ENCODE measurements at regions not wholly inside any gene's neighbourhood (a gene's known extent, or its start where the extent isn't known, plus 50 kb on each side); places are given as distances from the start of the nearest gene placed in this dataset.

DNA sequence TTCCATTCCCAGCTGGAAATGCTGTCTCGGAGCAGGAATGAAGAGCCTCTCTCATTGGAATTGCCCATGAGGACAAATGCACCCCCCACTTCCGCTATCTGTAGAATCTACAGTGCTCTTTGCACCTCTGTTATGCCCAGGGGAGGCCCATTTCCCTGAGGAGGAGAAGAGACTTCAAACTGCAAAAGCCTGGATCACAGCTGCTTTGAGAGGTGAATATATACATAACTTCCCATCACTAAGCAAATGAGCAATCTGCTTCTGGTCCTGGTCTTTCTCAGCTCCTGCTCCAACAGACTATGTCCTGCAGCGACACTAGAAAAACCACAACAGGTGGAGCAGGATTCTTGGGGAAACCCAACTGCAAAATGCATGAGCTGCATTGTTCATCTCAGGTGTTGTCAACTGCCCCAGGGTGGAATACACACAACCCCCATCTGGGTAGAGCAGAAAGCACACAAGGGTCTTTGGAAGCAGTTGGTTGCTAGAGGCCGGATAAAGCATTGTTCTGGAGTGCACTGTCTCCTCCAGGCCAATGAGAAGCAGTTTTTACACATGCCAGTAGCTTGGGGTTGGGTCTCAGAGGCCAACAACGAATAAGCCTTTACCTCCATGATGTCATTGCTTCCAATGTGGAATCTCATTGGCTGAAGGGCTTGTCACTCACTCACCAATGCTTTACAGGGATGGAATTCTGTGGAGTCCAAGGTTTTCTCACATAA, 67.7 kb upstream of the RAB4A start:
- H3K27me3 Mint-ChIP-seq: peaks cover 12% of the 10 kb centered on the region
- no peak for DNase-seq
- no peak overlapping the region for H3K27ac Mint-ChIP-seq
- no peaks in the 10 kb centered on the region for H3K9me3 Mint-ChIP-seq
- peaks cover 24% of the 10 kb centered on the region for H3K4me1 Mint-ChIP-seq
- H3K4me3 Mint-ChIP-seq: no peak overlapping the region
- CTCF ChIA-PET: interaction anchor here (2.0 kb wide), 1 partner anchor 25 kb away, joined by 7 read pairs; no protein-coding TSS in a partner anchor
- H3K36me3 Mint-ChIP-seq (ENCODE audit: low read depth): no peaks in the 10 kb centered on the region
- POLR2A ChIA-PET: no interaction called here

DNA sequence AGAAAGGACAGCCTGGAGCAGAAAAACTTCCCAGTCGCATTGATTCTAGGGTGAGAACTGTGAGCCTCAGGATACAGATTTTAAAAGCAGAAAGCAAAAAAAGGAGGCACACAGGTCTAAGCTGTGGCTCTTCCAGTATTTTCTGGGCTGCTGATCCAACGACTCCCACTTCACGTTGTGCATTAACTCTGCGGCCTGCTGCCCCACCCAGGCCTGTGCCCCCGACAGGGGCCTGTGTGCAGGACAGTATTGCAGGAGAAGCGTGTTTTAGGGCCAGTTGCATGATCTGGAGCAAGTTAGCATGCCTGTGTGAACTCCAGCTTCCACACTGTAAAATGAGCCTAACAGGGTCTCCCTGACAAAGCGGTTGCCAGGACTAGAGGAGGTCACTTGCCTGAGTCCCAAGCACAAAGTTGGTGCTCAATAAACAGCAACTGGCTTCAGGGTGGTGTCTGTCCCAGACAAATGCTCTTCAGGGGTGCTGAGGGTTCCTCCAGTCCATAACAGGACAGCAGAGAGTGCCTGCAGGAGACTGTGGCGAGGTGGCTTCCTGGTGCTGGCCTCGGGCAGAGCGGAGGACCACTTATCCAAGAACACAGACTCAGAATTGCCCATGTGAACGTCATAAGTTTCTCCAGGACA, 66.8 kb upstream of the RAB4A start:
- H3K36me3 Mint-ChIP-seq (ENCODE audit: low read depth): no peaks in the 10 kb centered on the region
- POLR2A ChIA-PET: no interaction called here
- H3K9me3 Mint-ChIP-seq: no peaks in the 10 kb centered on the region
- peaks cover 12% of the 10 kb centered on the region for H3K27me3 Mint-ChIP-seq
- peaks cover 25% of the 10 kb centered on the region for H3K4me1 Mint-ChIP-seq
- no peak overlapping the region for H3K4me3 Mint-ChIP-seq
- DNase-seq: no peak
- CTCF ChIA-PET: interaction anchor here (2.0 kb wide), 1 partner anchor 24 kb away, joined by 7 read pairs; no protein-coding TSS in a partner anchor
- H3K27ac Mint-ChIP-seq: no peak overlapping the region

DNA sequence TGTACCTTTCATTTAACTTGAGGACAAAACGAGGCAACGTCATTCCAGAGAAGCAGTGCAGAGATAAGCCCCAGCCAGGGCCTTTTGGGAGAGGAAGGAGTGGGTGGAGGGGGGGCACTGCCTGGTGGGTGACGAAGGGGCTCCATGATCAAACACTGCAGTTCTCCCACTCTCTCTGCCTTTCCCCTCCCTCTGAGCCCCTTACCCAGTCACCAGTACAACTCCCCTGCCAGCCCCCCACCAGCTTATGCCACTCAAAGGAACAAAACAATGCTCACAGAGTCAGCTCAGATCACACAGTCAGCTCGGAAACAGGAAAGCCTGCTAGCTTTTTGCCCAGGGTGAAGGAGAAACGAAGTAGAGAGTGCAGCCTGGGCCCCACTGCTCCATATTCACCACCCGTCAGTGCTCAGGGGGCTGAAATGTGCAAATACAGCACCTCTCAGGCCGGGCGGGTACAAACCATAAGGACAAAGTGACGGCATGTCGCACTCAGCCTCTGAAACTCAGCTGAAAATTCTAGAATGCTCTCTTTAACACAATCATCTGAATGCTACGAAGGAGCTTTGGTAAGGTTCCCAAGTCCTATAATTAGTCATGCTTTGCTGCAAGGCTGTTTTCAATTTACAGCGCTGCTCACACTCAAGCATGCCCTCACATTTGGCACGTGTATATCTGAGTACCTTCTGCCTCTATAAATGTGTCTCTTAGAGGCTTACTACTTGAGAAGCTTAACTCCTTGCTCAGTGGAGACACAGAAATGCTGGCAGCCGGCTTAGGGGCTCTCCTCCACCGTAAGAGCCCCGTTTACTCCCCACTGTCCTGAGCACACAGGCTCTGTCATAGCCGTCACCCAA, 65.8 kb upstream of the RAB4A start:
- Mint-ChIP-seq H3K27ac (no peak overlapping the region), H3K36me3 (ENCODE audit: low read depth) (no peaks in the 10 kb centered on the region), H3K4me1 (peaks cover 22% of the 10 kb centered on the region), H3K9me3 (no peaks in the 10 kb centered on the region), H3K27me3 (peaks cover 12% of the 10 kb centered on the region), H3K4me3 (no peak overlapping the region)
- CTCF ChIA-PET: no interaction called here
- POLR2A ChIA-PET: no interaction called here
- DNase-seq: no peak

DNA sequence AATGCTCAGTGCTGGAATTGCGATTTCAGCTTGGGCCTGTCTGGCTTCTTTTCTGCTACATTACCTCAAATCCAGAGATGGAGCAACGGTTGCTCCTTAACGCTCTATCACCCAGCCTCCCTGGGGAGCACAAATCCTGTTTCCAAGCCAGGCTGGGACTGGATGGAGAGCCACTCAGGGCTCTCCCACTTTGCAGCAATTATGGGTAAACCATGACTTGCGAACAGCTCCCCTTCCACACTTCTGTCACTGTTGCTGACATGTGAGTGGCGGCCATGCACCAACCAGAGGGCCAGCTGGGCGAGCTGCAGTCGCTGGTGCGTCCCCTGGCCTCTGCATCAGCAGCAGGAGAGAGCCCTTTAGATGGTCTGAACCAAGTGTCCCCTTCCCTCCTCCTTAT, 65.1 kb upstream of the RAB4A start:
- no peaks in the 10 kb centered on the region for H3K9me3 Mint-ChIP-seq
- no peak overlapping the region for H3K4me3 Mint-ChIP-seq
- no peak for DNase-seq
- peaks cover 16% of the 10 kb centered on the region for H3K4me1 Mint-ChIP-seq
- ChIA-PET CTCF (no interaction called here), POLR2A (no interaction called here)
- peaks cover 10% of the 10 kb centered on the region for H3K27me3 Mint-ChIP-seq
- H3K27ac Mint-ChIP-seq: no peak overlapping the region
- H3K36me3 Mint-ChIP-seq (ENCODE audit: low read depth): no peaks in the 10 kb centered on the region

DNA sequence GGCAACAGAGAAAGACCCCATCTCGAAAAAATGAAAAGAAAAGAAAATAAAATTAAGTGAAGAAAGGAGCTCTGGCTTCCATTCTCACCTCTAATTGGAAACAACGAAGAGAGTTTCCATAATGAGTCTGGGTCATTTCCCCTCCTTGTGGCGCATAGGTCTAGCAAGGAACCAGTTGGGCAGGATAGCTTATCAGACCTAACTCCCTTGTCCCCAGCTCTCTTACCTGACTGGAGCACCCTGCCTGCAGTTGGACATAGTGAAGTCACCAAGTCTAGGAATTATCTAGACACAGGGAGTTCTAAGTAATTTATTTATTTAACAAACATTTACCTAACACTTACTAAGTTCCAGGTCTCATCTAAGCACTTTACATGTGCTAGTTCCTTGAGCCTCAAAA, 63.0 kb upstream of the RAB4A start:
- DNase-seq: no peak
- H3K4me3 Mint-ChIP-seq: no peak overlapping the region
- peaks cover 7% of the 10 kb centered on the region for H3K27me3 Mint-ChIP-seq
- H3K4me1 Mint-ChIP-seq: peaks cover 13% of the 10 kb centered on the region
- no peak overlapping the region for H3K27ac Mint-ChIP-seq
- ChIA-PET POLR2A (interaction anchor here (1.2 kb wide), 1 partner anchor 22 kb away, joined by 3 read pairs; no protein-coding TSS in a partner anchor), CTCF (interaction anchor here (1.2 kb wide), 1 partner anchor 20 kb away, joined by 3 read pairs; no protein-coding TSS in a partner anchor)
- no peaks in the 10 kb centered on the region for H3K9me3 Mint-ChIP-seq
- H3K36me3 Mint-ChIP-seq (ENCODE audit: low read depth): no peaks in the 10 kb centered on the region

- DNase-seq: no peak
- peaks cover 13% of the 10 kb centered on the region for H3K4me1 Mint-ChIP-seq
- H3K4me3 Mint-ChIP-seq: no peak overlapping the region
- CTCF ChIA-PET: interaction anchor here (1.2 kb wide), 1 partner anchor 19 kb away, joined by 3 read pairs; no protein-coding TSS in a partner anchor
- H3K27ac Mint-ChIP-seq: no peak overlapping the region
- peaks cover 7% of the 10 kb centered on the region for H3K27me3 Mint-ChIP-seq
- POLR2A ChIA-PET: no interaction called here
- H3K36me3 Mint-ChIP-seq (ENCODE audit: low read depth): no peaks in the 10 kb centered on the region
- H3K9me3 Mint-ChIP-seq: no peaks in the 10 kb centered on the region
Measured at GRCh38 chr1:229208481-229208880, 62.4 kb upstream of the RAB4A start.

DNA sequence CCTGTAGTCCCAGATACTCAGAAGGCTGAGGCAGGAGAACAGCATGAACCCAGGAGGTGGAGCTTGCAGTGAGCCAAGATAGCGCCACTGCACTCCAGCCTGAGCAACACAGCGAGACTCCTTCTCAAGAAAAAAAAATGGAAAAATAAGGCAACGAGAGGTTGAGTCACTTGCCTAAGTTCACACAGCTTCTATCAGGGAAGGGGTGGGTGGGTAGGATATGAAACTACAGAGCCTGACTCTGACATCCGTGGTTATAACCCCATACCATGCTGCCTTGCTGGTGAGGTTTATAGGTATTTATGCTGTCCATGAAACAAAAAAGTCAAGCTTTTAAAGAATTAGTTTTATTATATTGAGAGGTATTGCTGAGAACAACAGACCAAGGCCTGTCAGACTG, 61.5 kb upstream of the RAB4A start:
- H3K27me3 Mint-ChIP-seq: peaks cover 7% of the 10 kb centered on the region
- ChIA-PET CTCF (no interaction called here), POLR2A (no interaction called here)
- peaks cover 13% of the 10 kb centered on the region for H3K4me1 Mint-ChIP-seq
- H3K27ac Mint-ChIP-seq: no peak overlapping the region
- no peak overlapping the region for H3K4me3 Mint-ChIP-seq
- no peaks in the 10 kb centered on the region for H3K9me3 Mint-ChIP-seq
- H3K36me3 Mint-ChIP-seq (ENCODE audit: low read depth): no peaks in the 10 kb centered on the region
- no peak for DNase-seq

DNA sequence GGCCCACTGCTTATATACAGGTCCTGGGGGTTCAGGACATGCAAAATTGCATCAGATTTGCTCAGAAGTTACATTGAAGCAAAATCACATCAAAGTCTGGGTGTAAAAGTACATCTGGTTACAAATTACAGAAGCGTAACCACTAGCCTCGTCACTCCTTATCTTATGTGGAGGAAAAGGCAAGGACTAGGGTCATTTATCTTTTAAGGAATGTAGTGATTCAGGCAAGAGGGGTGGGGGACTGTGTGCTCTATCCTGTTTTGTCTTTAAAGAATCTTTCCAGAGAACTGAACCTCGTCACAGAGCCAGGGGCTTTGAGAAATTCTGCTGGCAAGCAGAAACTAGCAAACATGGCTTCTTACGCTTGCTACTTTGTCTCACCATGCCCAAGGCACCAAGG, 61.1 kb upstream of the RAB4A start:
- CTCF ChIA-PET: no interaction called here
- no peaks in the 10 kb centered on the region for H3K9me3 Mint-ChIP-seq
- H3K27ac Mint-ChIP-seq: no peak overlapping the region
- H3K4me1 Mint-ChIP-seq: peaks cover 13% of the 10 kb centered on the region
- H3K36me3 Mint-ChIP-seq (ENCODE audit: low read depth): no peaks in the 10 kb centered on the region
- H3K27me3 Mint-ChIP-seq: peaks cover 7% of the 10 kb centered on the region
- no peak overlapping the region for H3K4me3 Mint-ChIP-seq
- POLR2A ChIA-PET: no interaction called here
- DNase-seq: no peak

GRCh38 chr1:229210844-229211243, 60.1 kb upstream of the RAB4A start:
- H3K27ac Mint-ChIP-seq: no peak overlapping the region
- CTCF ChIA-PET: no interaction called here

DNA sequence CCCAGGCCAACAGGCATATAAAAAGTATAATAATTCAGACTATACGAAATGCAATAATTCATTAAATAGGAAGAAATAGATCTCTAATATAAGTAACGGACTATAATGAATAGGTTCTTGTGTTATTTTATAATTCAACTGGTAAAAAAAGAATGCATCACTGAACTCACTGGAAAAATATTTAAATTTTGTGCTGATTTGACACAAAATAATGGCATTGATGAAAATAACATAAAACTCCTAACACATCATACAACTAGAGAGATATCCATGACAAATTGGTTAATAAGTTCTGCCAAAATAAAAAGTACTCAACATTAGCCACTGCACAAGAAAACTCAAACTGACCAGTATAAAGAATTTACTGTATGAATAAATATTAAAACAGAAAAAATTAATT, 57.1 kb upstream of the RAB4A start:
- Mint-ChIP-seq H3K36me3 (ENCODE audit: low read depth) (no peaks in the 10 kb centered on the region), H3K27me3 (no peaks in the 10 kb centered on the region), H3K9me3 (no peaks in the 10 kb centered on the region), H3K4me3 (no peak overlapping the region), H3K27ac (no peak overlapping the region), H3K4me1 (peaks cover 9% of the 10 kb centered on the region)
- POLR2A ChIA-PET: no interaction called here
- CTCF ChIA-PET: interaction anchor here (1.7 kb wide), 1 partner anchor 14 kb away, joined by 7 read pairs; no protein-coding TSS in a partner anchor
- DNase-seq: no peak

More at GRCh38 chr1:229210844-229211243, 60.1 kb upstream of the RAB4A start:
- Mint-ChIP-seq H3K4me1 (peaks cover 11% of the 10 kb centered on the region), H3K4me3 (no peak overlapping the region), H3K27me3 (peaks cover 7% of the 10 kb centered on the region), H3K9me3 (no peaks in the 10 kb centered on the region), H3K36me3 (ENCODE audit: low read depth) (no peaks in the 10 kb centered on the region)
- no peak for DNase-seq
- POLR2A ChIA-PET: no interaction called here

DNA sequence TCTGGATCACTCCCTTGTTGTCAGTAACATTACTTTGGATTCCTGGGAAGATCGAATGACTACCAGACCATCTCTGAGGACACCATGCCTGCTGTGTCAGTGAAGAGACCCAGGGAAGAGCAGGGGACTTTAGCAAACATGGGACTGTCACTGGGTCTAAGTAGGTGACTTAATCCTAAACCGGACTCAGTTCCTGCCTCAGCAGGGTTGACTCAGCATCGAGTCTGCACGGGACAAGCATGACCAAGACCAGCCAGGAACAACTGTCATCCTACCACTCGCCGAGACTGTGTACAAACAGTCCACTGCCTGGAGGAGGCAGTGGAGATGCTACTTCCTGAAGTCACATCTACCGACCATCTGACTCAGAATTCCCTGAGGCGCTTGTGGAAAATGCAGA, 53.2 kb upstream of the RAB4A start:
- H3K27ac Mint-ChIP-seq: no peak overlapping the region
- no peaks in the 10 kb centered on the region for H3K9me3 Mint-ChIP-seq
- no peaks in the 10 kb centered on the region for H3K36me3 Mint-ChIP-seq (ENCODE audit: low read depth)
- H3K4me1 Mint-ChIP-seq: no peaks in the 10 kb centered on the region
- no peak overlapping the region for H3K4me3 Mint-ChIP-seq
- no peaks in the 10 kb centered on the region for H3K27me3 Mint-ChIP-seq
- CTCF ChIA-PET: interaction anchor here (1.5 kb wide), 1 partner anchor 10 kb away, joined by 8 read pairs; no protein-coding TSS in a partner anchor
- no peak for DNase-seq
- POLR2A ChIA-PET: no interaction called here

GRCh38 chr1:229218612-229219025, 52.3 kb upstream of the RAB4A start:
- H3K4me1 Mint-ChIP-seq: no peaks in the 10 kb centered on the region
- no peak overlapping the region for H3K4me3 Mint-ChIP-seq
- ChIA-PET CTCF (interaction anchor here (1.5 kb wide), 1 partner anchor 9 kb away, joined by 8 read pairs; no protein-coding TSS in a partner anchor), POLR2A (no interaction called here)
- no peaks in the 10 kb centered on the region for H3K36me3 Mint-ChIP-seq (ENCODE audit: low read depth)
- no peak overlapping the region for H3K27ac Mint-ChIP-seq
- no peaks in the 10 kb centered on the region for H3K27me3 Mint-ChIP-seq
- no peak for DNase-seq
- H3K9me3 Mint-ChIP-seq: no peaks in the 10 kb centered on the region

DNA sequence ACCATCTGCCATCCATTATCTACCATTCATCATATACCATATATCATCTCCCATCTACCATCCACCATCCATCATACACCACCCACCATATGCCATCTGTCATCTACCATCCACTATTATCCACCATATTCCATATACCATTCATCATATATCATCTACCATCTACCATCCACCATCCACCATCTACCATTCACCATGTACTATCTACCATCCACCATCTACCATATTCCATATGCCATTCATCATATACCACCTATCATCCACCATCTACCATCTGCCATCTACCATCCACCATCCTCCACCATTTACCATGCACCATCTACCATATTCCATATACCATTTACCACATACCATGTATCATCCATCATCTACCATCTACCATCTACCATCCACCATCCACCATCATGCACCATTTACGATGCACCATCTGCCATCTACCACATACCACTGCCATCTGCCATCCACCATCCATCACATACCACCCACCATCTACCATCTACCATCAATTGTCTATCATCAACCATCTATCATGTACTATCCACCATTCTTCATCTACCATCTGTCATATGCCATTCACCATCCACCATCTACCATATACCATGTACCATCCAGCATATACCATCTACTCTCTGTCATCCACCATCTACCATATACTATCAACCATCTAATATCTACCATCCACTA, 50.6 kb upstream of the RAB4A start:
- no peak for DNase-seq
- Mint-ChIP-seq H3K36me3 (ENCODE audit: low read depth) (no peaks in the 10 kb centered on the region), H3K9me3 (no peaks in the 10 kb centered on the region), H3K27ac (no peak overlapping the region), H3K4me3 (no peak overlapping the region), H3K27me3 (no peaks in the 10 kb centered on the region), H3K4me1 (no peaks in the 10 kb centered on the region)
- CTCF ChIA-PET: no interaction called here
- POLR2A ChIA-PET: no interaction called here

All from activated CD4-positive, alpha-beta memory T cell treated with anti-CD3 and anti-CD28 coated beads, Interleukin-2, amount 10 ng/mL, durations not matched to agents 7 days and 5 days (primary cell).